Ascending aorta (tissue), 2 donors: ENCODE measurements at regions not wholly inside any gene's neighbourhood (a gene's known extent, or its start where the extent isn't known, plus 50 kb on each side); places are given as distances from the start of the nearest gene placed in this dataset.
"Not testable (repeated sequence)": the region's sequence is repeated elsewhere in the genome, so short reads cannot be mapped to it uniquely, and the experiment has no call there.

Source experiments
- DNase-seq, 2 donors: peaks; one replicate each; pipeline ENCODE4 v3.0.0-alpha.2; 2019; ENCODE audit warnings: low spot score in 2 of 2
- H3K27ac ChIP-seq, 2 donors: fragments of 200-600 bp; sonication (generic); one replicate each; pipeline ENCODE4 v1.5.1; 2016 to 2017; ENCODE audit warnings: mild to moderate bottlenecking in 1 of 2
- H3K27me3 ChIP-seq: fragments of 200-600 bp; sonication (generic); one replicate; pipeline ENCODE4 v1.5.1; 2017
- H3K36me3 ChIP-seq, 2 donors: fragments of 200-600 bp; sonication (generic); one replicate each; pipeline ENCODE4 v1.5.1; 2016
- H3K4me1 ChIP-seq, 2 donors: fragments of 200-600 bp; sonication (generic); one replicate each; pipeline ENCODE4 v1.5.1; 2016 to 2017; ENCODE audit warnings: mild to moderate bottlenecking in 1 of 2
- H3K4me3 ChIP-seq, 2 donors: fragments of 200-600 bp; sonication (generic); one replicate each; pipeline ENCODE4 v1.5.1; 2016 to 2017; ENCODE audit warnings: mild to moderate bottlenecking in 1 of 2
- H3K9me3 ChIP-seq, 2 donors: fragments of 200-600 bp; sonication (generic); one replicate each; pipeline ENCODE4 v1.5.1; 2016
- CTCF ChIP-seq, 3 experiments: fragments of 200-600 bp in 2 of 3; fragments of 450-650 bp in 1 of 3; sonication (generic) in 2 of 3; IDR thresholded peaks; one replicate each; pipeline ENCODE4 v1.5.1; 2016 to 2019; ENCODE audit warnings: antibody characterized with exemption in 3 of 3, mild to moderate bottlenecking in 1 of 3, moderate library complexity in 1 of 3
- intact Hi-C: fragments of 100-400 bp; cut with DNase I; formaldehyde crosslinking; loops from one replicate; pipeline ENCODE4 v1.15.1; 2023

GRCh38 chr2:193357508-193357907, 1162.8 kb upstream of the TMEFF2 start:
- no peaks in the 10 kb centered on the region for H3K4me1 ChIP-seq
- H3K27ac ChIP-seq, result no peak overlapping the region
- H3K4me3 ChIP-seq, result no peak overlapping the region
- no peak for TF ChIP-seq CTCF (IDR thresholded peaks at IDR 0.05)
- DNase-seq, result no peak
- H3K36me3 ChIP-seq, result no peaks in the 10 kb centered on the region
- no peaks in the 10 kb centered on the region for H3K9me3 ChIP-seq
- H3K27me3 ChIP-seq, result no peaks in the 10 kb centered on the region
- intact Hi-C loops, result no loop called here

GRCh38 chr2:193352665-193353242, 1158.0 kb upstream of the TMEFF2 start:
- H3K27ac ChIP-seq, H3K9me3 ChIP-seq, H3K36me3 ChIP-seq, DNase-seq, intact Hi-C loops, H3K4me1 ChIP-seq, H3K27me3 ChIP-seq, H3K4me3 ChIP-seq: not testable (repeated sequence)

- no peaks in the 10 kb centered on the region for H3K36me3 ChIP-seq
- no peaks in the 10 kb centered on the region for H3K27me3 ChIP-seq
- no peak overlapping the region for H3K4me3 ChIP-seq
- H3K9me3 ChIP-seq, result no peaks in the 10 kb centered on the region
- no peak for TF ChIP-seq CTCF (IDR thresholded peaks at IDR 0.05)
- H3K4me1 ChIP-seq, result no peaks in the 10 kb centered on the region
- no peak for DNase-seq
- H3K27ac ChIP-seq, result no peak overlapping the region
- intact Hi-C loops, result no loop called here
Observed at GRCh38 chr2:193350509-193350908, 1155.8 kb upstream of the TMEFF2 start.

GRCh38 chr2:193349642-193350041, 1154.9 kb upstream of the TMEFF2 start:
- Histone ChIP-seq H3K36me3 (no peaks in the 10 kb centered on the region), H3K27ac (no peak overlapping the region), H3K4me3 (no peak overlapping the region), H3K27me3 (no peaks in the 10 kb centered on the region), H3K4me1 (no peaks in the 10 kb centered on the region), H3K9me3 (no peaks in the 10 kb centered on the region)
- no peak for DNase-seq
- TF ChIP-seq CTCF (IDR thresholded peaks at IDR 0.05), result no peak
- intact Hi-C loops, result no loop called here

GRCh38 chr2:193348055-193348454, 1153.3 kb upstream of the TMEFF2 start:
- Histone ChIP-seq H3K9me3 (no peaks in the 10 kb centered on the region), H3K4me1 (no peaks in the 10 kb centered on the region), H3K27ac (no peak overlapping the region), H3K4me3 (peak overlapping the region; percentile 50 to 53), H3K27me3 (no peaks in the 10 kb centered on the region), H3K36me3 (no peaks in the 10 kb centered on the region)
- intact Hi-C loops, result no loop called here
- DNase-seq, result no peak
- TF ChIP-seq CTCF (IDR thresholded peaks at IDR 0.05), result no peak

GRCh38 chr2:193336781-193337180, 1142.0 kb upstream of the TMEFF2 start:
- H3K27ac ChIP-seq, result no peak overlapping the region
- no peaks in the 10 kb centered on the region for H3K4me1 ChIP-seq
- no peak for DNase-seq
- intact Hi-C loops, result no loop called here
- no peaks in the 10 kb centered on the region for H3K36me3 ChIP-seq
- TF ChIP-seq CTCF (IDR thresholded peaks at IDR 0.05), result no peak
- no peak overlapping the region for H3K4me3 ChIP-seq
- no peaks in the 10 kb centered on the region for H3K9me3 ChIP-seq
- no peaks in the 10 kb centered on the region for H3K27me3 ChIP-seq
